ENCODE measurements at regions not wholly inside any gene's neighbourhood (a gene's known extent, or its start where the extent isn't known, plus 50 kb on each side); places are given as distances from the start of the nearest gene placed in this dataset.

DNA sequence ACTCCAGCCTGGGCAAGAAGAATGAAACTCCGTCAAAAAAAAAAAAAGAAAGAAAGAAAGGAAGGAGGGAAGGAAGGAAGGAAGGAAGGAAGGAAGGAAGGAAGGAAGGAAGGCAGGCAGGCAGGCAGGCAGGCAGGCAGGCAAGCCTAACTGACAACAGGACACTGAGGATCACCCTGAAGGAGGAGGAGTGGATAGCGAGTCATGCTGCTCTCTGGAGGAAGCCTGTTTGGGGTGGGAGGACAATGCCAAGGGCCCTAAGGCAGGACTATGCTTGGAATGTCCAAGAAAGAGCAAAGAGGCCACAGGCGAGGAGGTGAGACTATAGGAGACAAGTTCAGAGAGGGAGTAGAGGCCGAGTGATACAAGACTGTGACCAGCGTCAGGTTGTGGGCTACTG is 107.0 kb upstream of the PARD3 start:
- TF ChIP-seq, protein P1, sequence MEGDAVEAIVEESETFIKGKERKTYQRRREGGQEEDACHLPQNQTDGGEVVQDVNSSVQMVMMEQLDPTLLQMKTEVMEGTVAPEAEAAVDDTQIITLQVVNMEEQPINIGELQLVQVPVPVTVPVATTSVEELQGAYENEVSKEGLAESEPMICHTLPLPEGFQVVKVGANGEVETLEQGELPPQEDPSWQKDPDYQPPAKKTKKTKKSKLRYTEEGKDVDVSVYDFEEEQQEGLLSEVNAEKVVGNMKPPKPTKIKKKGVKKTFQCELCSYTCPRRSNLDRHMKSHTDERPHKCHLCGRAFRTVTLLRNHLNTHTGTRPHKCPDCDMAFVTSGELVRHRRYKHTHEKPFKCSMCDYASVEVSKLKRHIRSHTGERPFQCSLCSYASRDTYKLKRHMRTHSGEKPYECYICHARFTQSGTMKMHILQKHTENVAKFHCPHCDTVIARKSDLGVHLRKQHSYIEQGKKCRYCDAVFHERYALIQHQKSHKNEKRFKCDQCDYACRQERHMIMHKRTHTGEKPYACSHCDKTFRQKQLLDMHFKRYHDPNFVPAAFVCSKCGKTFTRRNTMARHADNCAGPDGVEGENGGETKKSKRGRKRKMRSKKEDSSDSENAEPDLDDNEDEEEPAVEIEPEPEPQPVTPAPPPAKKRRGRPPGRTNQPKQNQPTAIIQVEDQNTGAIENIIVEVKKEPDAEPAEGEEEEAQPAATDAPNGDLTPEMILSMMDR (IDR thresholded peaks at IDR 0.05), result no peak
- TF ChIP-seq POLR2A (IDR thresholded peaks at IDR 0.05) (no peak), POLR2AphosphoS5 (IDR thresholded peaks at IDR 0.05) (no peak)

Data from breast epithelium (tissue), 3 donors.